HCT116 (cell line): ENCODE measurements at regions not wholly inside any gene's neighbourhood (a gene's known extent, or its start where the extent isn't known, plus 50 kb on each side); places are given as distances from the start of the nearest gene placed in this dataset.
"Not testable (repeated sequence)": the region's sequence is repeated elsewhere in the genome, so short reads cannot be mapped to it uniquely, and the experiment has no call there.

ENCODE experiments used
- ATAC-seq: fragments of 200-7000 bp; cut with Tn5 transposase; 2 replicates; pipeline ENCODE4 v1.9.1; 2020; ENCODE audit warnings: mild to moderate bottlenecking, moderate library complexity
- BruUV-seq: library from RNA; stranded (reverse); fragments of 400-500 nt; replicated peaks from 2 replicates; lab custom pipeline; 2021; lab: Mats Ljungman, UMichigan
- CTCF ChIA-PET: fragments of 300-600 bp; sonication (Branson Sonifier 250); formaldehyde crosslinking; loops from one replicate; lab custom pipeline; 2021; ENCODE audit warnings: antibody characterized with exemption; lab: Charles Lee
- POLR2A ChIA-PET: fragments of 300-600, 350-600 bp; sonication (Branson Sonifier 250); formaldehyde crosslinking; loops from one replicate; lab custom pipeline; 2021; ENCODE audit warnings: antibody characterized with exemption; lab: Charles Lee
- RAD21 ChIA-PET, 2 experiments: fragments of 300-600 bp; sonication (Branson Sonifier 250); formaldehyde crosslinking; loops; one replicate each; lab custom pipeline; 2023; ENCODE audit warnings: low total read pairs in 2 of 2; ENCODE audit not compliant: uncharacterized antibody in 2 of 2, unreplicated experiment in 2 of 2, low non-redundant PET in 1 of 2; lab: Charles Lee
- DNase-seq: peaks from one replicate; pipeline ENCODE4 v3.0.0-alpha.2; 2010; ENCODE audit warnings: low read depth, low spot score
- H2AFZ ChIP-seq: fragments of 200-600 bp; shearing (Covaris generic), sonication (generic); 2 replicates; pipeline ENCODE4 v1.6.1; 2017; ENCODE audit warnings: low read depth, mixed run types, mixed read lengths, antibody characterized with exemption, low read length; ENCODE audit not compliant: poor library complexity, severe bottlenecking
- H3K27ac ChIP-seq: 2 replicates; pipeline ENCODE4 v1.5.1; 2012; ENCODE audit warnings: low read depth, low read length
- H3K27me3 ChIP-seq: fragments of 200-600 bp; sonication (generic); 2 replicates; pipeline ENCODE4 v1.6.1; 2016; ENCODE audit warnings: mixed run types, low read length, mixed read lengths; ENCODE audit not compliant: insufficient read depth
- H3K36me3 ChIP-seq, 2 experiments: fragments of 200-500 bp in 1 of 2; fragments of 200-600 bp in 1 of 2; sonication (Bioruptor generic) in 1 of 2; sonication (generic) in 1 of 2; 2 replicates each; pipeline versions ENCODE4 v1.5.1 to v1.6.1; 2014 to 2016; ENCODE audit warnings: low read length in 2 of 2, inconsistent platforms in 1 of 2, mixed read lengths in 1 of 2, mixed run types in 1 of 2; ENCODE audit not compliant: insufficient read depth in 2 of 2, control insufficient read depth in 1 of 2
- H3K4me1 ChIP-seq, 2 experiments: fragments of 200-600 bp in 1 of 2; sonication (generic) in 1 of 2; 2 replicates each; pipeline versions ENCODE4 v1.5.1 to v1.6.1; 2012 to 2017; ENCODE audit warnings: low read length in 2 of 2, inconsistent platforms in 1 of 2, mild to moderate bottlenecking in 1 of 2, mixed read lengths in 1 of 2, mixed run types in 1 of 2, moderate library complexity in 1 of 2; ENCODE audit not compliant: insufficient read depth in 2 of 2, control insufficient read depth in 1 of 2
- H3K4me2 ChIP-seq: fragments of 200-600 bp; sonication (generic); 2 replicates; pipeline ENCODE4 v1.6.1; 2017; ENCODE audit warnings: mixed run types, low read length, mixed read lengths
- H3K4me3 ChIP-seq, 2 experiments: fragments of 200-600 bp in 1 of 2; sonication (generic) in 1 of 2; replicated peaks in 1 of 2; 2 replicates each; pipeline ENCODE4 v1.5.1; 2011 to 2016; ENCODE audit warnings: low read length in 2 of 2, control low read depth in 1 of 2, low read depth in 1 of 2, mild to moderate bottlenecking in 1 of 2, mixed read lengths in 1 of 2, mixed run types in 1 of 2
- H3K79me2 ChIP-seq: fragments of 200-600 bp; sonication (generic); 2 replicates; pipeline ENCODE4 v1.6.1; 2017; ENCODE audit warnings: mild to moderate bottlenecking, mixed run types, low read length, moderate library complexity, mixed read lengths; ENCODE audit not compliant: insufficient read depth
- H3K9ac ChIP-seq: fragments of 200-600 bp; sonication (generic); 2 replicates; pipeline ENCODE4 v1.6.1; 2016; ENCODE audit warnings: low read length, mixed read lengths
- H3K9me2 ChIP-seq: fragments of 200-600 bp; sonication (generic), shearing (Covaris generic); 2 replicates; pipeline ENCODE4 v1.6.1; 2017; ENCODE audit warnings: mixed run types, mild to moderate bottlenecking, moderate library complexity; ENCODE audit not compliant: insufficient read depth
- H3K9me3 ChIP-seq, 2 experiments: fragments of 200-500 bp in 1 of 2; fragments of 200-600 bp in 1 of 2; sonication (Bioruptor generic) in 1 of 2; sonication (generic) in 1 of 2; 2 replicates each; pipeline ENCODE4 v1.6.1; 2014 to 2017; ENCODE audit warnings: low read length in 2 of 2, mixed read lengths in 2 of 2, inconsistent platforms in 1 of 2, low read depth in 1 of 2, mild to moderate bottlenecking in 1 of 2, mixed run types in 1 of 2, moderate library complexity in 1 of 2; ENCODE audit not compliant: control insufficient read depth in 1 of 2, insufficient read depth in 1 of 2
- H4K20me1 ChIP-seq: fragments of 200-600 bp; sonication (generic), shearing (Covaris generic); 2 replicates; pipeline ENCODE4 v1.6.1; 2017; ENCODE audit warnings: mixed run types, mild to moderate bottlenecking, moderate library complexity; ENCODE audit not compliant: insufficient read depth
- CBX3 ChIP-seq: IDR thresholded peaks from 2 replicates; pipeline ENCODE4 v1.6.1; 2012; ENCODE audit warnings: low read depth
- EGR1 ChIP-seq: IDR thresholded peaks from 2 replicates; pipeline ENCODE4 v1.6.1; 2012; ENCODE audit warnings: low read depth
- EZH2 ChIP-seq: fragments of 200-600 bp; sonication (generic); IDR thresholded peaks from 2 replicates; pipeline ENCODE4 v1.6.1; 2017; ENCODE audit warnings: antibody characterized with exemption, mixed run types
- POLR2AphosphoS5 ChIP-seq: IDR thresholded peaks from 2 replicates; pipeline ENCODE4 v1.6.1; 2011; ENCODE audit warnings: mild to moderate bottlenecking, low read depth, low read length, moderate library complexity
- SP1 ChIP-seq: IDR thresholded peaks from 2 replicates; pipeline ENCODE4 v1.6.1; 2012; ENCODE audit warnings: low read depth
- YY1 ChIP-seq: IDR thresholded peaks from 2 replicates; pipeline ENCODE4 v1.6.1; 2011; ENCODE audit warnings: low read length, low read depth, moderate library complexity, mild to moderate bottlenecking; ENCODE audit not compliant: insufficient replicate concordance; ENCODE audit errors: extremely low read depth
- ZNF274 ChIP-seq: fragments of 200-500 bp; sonication (Bioruptor generic); IDR thresholded peaks from 2 replicates; pipeline ENCODE4 v1.6.1; 2014; ENCODE audit warnings: mild to moderate bottlenecking, low read depth, low read length, inconsistent platforms
- intact Hi-C: fragments of 100-400 bp; cut with micrococcal nuclease; formaldehyde crosslinking; loops from 2 replicates; pipeline ENCODE4 v1.10.0; 2022
- TF ChIP-seq, protein P1 (sequence below): IDR thresholded peaks from 2 replicates; pipeline ENCODE4 v1.6.1; 2012; ENCODE audit warnings: low read depth
- TF ChIP-seq, protein P2 (sequence below), 3 experiments: fragments of 200-600 bp in 1 of 3; sonication (generic) in 1 of 3; IDR thresholded peaks in 2 of 3; conservative IDR thresholded peaks in 1 of 3; 2 replicates each; pipeline ENCODE4 v1.5.1; 2012 to 2017; ENCODE audit warnings: low read depth in 2 of 3, low read length in 2 of 3, antibody characterized with exemption in 1 of 3, borderline replicate concordance in 1 of 3, control low read depth in 1 of 3, mild to moderate bottlenecking in 1 of 3, mixed read lengths in 1 of 3, mixed run types in 1 of 3, moderate library complexity in 1 of 3; ENCODE audit not compliant: insufficient read depth in 1 of 3
- TF ChIP-seq, protein P3 (sequence below): IDR thresholded peaks from 2 replicates; pipeline ENCODE4 v1.6.1; 2011; ENCODE audit warnings: mild to moderate bottlenecking, low read length, moderate library complexity; ENCODE audit not compliant: insufficient replicate concordance; ENCODE audit errors: extremely low read depth
- TF ChIP-seq, protein P4 (sequence below): IDR thresholded peaks from 2 replicates; pipeline ENCODE4 v1.6.1; 2012

DNA sequence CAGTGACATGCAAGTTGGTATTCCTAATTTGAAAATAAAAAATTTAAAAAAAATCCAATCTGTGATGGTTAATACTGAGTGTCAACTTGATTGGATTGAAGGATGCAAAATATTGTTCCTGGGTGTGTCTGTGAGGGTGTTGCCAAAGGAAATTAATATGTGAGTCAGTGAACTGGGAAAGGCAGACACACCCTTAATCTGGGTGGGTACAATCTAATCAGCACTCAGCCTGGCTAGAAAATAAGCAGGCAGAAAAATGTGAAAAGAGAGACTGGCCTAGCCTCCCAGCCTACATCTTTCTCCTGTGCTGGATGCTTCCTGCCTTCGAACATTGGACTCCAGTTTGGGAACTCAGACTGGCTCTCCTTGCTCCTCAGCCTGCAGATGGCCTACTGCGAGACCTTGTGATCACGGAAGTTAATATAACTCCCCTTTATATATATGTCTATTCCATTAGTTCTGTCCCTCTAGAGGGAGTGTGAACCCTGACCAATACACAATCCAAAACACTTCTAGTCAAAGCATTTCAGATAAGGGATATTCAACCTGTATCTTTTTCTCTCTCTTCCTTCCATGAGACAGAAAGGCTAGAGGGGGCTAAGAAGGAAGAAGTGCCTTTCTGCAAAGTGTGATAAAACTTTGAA, 712.9 kb upstream of the ADGRL3 start:
- CTCF ChIA-PET, DNase-seq, ATAC-seq, H3K9ac ChIP-seq, H4K20me1 ChIP-seq, H2AFZ ChIP-seq, H3K36me3 ChIP-seq, H3K9me3 ChIP-seq, H3K4me2 ChIP-seq, H3K9me2 ChIP-seq, H3K27me3 ChIP-seq, POLR2A ChIA-PET, H3K4me1 ChIP-seq, H3K79me2 ChIP-seq, H3K27ac ChIP-seq, intact Hi-C loops, BruUV-seq, H3K4me3 ChIP-seq, RAD21 ChIA-PET: not testable (repeated sequence)

DNA sequence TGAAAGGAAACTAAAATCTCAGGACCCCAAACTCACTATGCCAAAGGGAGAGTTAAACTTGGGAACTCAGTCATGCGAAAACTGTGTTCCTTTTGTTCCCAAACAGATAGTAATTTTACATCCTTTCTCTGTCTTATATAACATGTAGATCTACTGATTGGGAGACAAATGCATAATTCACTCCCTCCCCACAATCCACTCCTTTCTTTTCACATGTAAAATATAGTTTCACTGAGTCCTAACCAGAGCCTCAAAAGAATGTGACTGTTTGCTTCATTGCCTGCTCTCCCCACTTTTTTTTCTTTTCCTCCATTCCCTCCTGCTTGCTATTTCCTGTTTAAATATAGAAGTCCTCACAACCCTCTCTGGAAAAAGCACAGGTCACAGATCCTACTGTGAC, 699.3 kb upstream of the ADGRL3 start:
- Histone ChIP-seq H3K4me3 (no peak overlapping the region), H3K4me1 (no peaks in the 10 kb centered on the region), H3K27ac (no peak overlapping the region), H2AFZ (no peak overlapping the region), H3K27me3 (no peaks in the 10 kb centered on the region), H3K9me3 (peaks cover 4 to 17% of the 10 kb centered on the region in 2 experiments; a peak in 2 of 4 replicates), H3K36me3 (no peaks in the 10 kb centered on the region), H3K9me2 (no peaks in the 10 kb centered on the region), H3K9ac (no peak overlapping the region), H4K20me1 (no peaks in the 10 kb centered on the region), H3K4me2 (no peak overlapping the region), H3K79me2 (no peaks in the 10 kb centered on the region)
- no peak for DNase-seq
- ChIA-PET POLR2A (no interaction called here), CTCF (no interaction called here), RAD21 (no interaction called here)
- no peak for ATAC-seq
- intact Hi-C loops: no loop called here
- no TSS peak for BruUV-seq
- TF ChIP-seq CBX3 (no peak), EGR1 (no peak), SP1 (no peak), ZNF274 (no peak), EZH2 (no peak), YY1 (no peak), POLR2AphosphoS5 (no peak)
- TF ChIP-seq, protein P1, sequence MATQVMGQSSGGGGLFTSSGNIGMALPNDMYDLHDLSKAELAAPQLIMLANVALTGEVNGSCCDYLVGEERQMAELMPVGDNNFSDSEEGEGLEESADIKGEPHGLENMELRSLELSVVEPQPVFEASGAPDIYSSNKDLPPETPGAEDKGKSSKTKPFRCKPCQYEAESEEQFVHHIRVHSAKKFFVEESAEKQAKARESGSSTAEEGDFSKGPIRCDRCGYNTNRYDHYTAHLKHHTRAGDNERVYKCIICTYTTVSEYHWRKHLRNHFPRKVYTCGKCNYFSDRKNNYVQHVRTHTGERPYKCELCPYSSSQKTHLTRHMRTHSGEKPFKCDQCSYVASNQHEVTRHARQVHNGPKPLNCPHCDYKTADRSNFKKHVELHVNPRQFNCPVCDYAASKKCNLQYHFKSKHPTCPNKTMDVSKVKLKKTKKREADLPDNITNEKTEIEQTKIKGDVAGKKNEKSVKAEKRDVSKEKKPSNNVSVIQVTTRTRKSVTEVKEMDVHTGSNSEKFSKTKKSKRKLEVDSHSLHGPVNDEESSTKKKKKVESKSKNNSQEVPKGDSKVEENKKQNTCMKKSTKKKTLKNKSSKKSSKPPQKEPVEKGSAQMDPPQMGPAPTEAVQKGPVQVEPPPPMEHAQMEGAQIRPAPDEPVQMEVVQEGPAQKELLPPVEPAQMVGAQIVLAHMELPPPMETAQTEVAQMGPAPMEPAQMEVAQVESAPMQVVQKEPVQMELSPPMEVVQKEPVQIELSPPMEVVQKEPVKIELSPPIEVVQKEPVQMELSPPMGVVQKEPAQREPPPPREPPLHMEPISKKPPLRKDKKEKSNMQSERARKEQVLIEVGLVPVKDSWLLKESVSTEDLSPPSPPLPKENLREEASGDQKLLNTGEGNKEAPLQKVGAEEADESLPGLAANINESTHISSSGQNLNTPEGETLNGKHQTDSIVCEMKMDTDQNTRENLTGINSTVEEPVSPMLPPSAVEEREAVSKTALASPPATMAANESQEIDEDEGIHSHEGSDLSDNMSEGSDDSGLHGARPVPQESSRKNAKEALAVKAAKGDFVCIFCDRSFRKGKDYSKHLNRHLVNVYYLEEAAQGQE: no peak
- TF ChIP-seq, protein P2, sequence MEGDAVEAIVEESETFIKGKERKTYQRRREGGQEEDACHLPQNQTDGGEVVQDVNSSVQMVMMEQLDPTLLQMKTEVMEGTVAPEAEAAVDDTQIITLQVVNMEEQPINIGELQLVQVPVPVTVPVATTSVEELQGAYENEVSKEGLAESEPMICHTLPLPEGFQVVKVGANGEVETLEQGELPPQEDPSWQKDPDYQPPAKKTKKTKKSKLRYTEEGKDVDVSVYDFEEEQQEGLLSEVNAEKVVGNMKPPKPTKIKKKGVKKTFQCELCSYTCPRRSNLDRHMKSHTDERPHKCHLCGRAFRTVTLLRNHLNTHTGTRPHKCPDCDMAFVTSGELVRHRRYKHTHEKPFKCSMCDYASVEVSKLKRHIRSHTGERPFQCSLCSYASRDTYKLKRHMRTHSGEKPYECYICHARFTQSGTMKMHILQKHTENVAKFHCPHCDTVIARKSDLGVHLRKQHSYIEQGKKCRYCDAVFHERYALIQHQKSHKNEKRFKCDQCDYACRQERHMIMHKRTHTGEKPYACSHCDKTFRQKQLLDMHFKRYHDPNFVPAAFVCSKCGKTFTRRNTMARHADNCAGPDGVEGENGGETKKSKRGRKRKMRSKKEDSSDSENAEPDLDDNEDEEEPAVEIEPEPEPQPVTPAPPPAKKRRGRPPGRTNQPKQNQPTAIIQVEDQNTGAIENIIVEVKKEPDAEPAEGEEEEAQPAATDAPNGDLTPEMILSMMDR (IDR thresholded peaks at IDR 0.05 in 2 of 3, conservative IDR thresholded peaks at IDR 0.05 in 1 of 3; ENCODE audit: borderline replicate concordance in 1 of 3, insufficient read depth in 1 of 3, low read depth in 2 of 3, low read length in 2 of 3): no peak
- TF ChIP-seq, protein P3, sequence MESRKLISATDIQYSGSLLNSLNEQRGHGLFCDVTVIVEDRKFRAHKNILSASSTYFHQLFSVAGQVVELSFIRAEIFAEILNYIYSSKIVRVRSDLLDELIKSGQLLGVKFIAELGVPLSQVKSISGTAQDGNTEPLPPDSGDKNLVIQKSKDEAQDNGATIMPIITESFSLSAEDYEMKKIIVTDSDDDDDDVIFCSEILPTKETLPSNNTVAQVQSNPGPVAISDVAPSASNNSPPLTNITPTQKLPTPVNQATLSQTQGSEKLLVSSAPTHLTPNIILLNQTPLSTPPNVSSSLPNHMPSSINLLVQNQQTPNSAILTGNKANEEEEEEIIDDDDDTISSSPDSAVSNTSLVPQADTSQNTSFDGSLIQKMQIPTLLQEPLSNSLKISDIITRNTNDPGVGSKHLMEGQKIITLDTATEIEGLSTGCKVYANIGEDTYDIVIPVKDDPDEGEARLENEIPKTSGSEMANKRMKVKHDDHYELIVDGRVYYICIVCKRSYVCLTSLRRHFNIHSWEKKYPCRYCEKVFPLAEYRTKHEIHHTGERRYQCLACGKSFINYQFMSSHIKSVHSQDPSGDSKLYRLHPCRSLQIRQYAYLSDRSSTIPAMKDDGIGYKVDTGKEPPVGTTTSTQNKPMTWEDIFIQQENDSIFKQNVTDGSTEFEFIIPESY: no peak
- TF ChIP-seq, protein P4, sequence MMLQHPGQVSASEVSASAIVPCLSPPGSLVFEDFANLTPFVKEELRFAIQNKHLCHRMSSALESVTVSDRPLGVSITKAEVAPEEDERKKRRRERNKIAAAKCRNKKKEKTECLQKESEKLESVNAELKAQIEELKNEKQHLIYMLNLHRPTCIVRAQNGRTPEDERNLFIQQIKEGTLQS: no peak
